ENCODE measurements at regions not wholly inside any gene's neighbourhood (a gene's known extent, or its start where the extent isn't known, plus 50 kb on each side); places are given as distances from the start of the nearest gene placed in this dataset.

DNA sequence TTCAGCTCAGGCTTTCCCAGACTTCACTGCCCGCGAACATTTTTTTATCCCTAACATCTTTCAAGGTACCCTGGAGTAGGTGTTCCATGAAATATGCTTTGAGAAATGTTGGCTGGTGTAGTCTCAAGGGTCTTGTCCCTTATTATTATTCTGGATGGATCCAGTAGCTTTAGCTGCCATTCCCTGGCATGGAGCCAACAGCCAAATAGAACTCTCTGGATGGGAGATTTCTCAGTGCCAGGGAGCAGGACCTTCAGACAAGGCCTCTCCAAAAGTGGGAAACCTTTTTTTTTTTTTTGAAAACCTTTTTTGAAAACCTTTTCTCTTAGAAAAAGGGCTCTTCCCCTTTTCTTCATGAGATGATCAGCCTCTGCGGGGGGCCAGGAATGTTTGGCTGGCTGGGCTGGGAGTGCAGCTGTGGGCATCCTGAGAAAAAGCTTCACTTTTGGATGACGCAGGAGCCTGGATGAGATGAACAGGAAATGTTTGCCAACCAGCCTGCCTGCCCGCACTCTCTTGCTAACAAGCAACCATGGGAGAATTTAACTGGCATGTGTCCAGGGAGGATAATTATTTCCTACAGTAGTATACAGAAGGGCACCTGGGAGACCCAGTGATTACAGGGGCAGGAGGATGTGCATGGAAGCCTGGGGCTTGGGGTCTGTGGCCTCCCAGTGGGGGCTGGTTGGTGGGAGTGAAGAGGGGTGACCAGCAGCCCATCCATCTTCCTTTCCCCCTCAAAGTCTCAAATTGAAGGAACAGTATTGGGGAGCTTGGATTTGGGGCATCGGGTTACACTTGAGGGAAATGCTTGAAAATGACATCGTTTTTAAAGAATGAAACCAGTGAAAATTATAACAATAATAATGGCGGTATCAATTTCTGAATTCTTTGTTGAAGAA is 109.1 kb upstream of the LRIG1 start:
- DNase-seq (ENCODE audit: low spot score), result no peak
- peaks cover 4% of the 10 kb centered on the region for H3K4me1 Mint-ChIP-seq (ENCODE audit: unreplicated experiment)
- no peaks in the 10 kb centered on the region for H3K9me3 Mint-ChIP-seq (ENCODE audit: unreplicated experiment)
- H3K36me3 Mint-ChIP-seq (ENCODE audit: low read depth, unreplicated experiment), result no peaks in the 10 kb centered on the region
- no peak overlapping the region for H3K27ac Mint-ChIP-seq (ENCODE audit: unreplicated experiment)
- peaks cover 2% of the 10 kb centered on the region for H3K27me3 Mint-ChIP-seq (ENCODE audit: unreplicated experiment)
- no peak for TF ChIP-seq CTCF (IDR thresholded peaks at IDR 0.05; ENCODE audit: unreplicated experiment)
- H3K4me3 Mint-ChIP-seq (ENCODE audit: unreplicated experiment), result no peak overlapping the region

GRCh38 chr3:66610562-66610909 is 109.7 kb upstream of the LRIG1 start:
- no peak overlapping the region for H3K4me3 Mint-ChIP-seq (ENCODE audit: unreplicated experiment)

GRCh38 chr3:66615643-66616301 is 115.0 kb upstream of the LRIG1 start:
- no peak for TF ChIP-seq CTCF (IDR thresholded peaks at IDR 0.05; ENCODE audit: unreplicated experiment)
- H3K4me3 Mint-ChIP-seq (ENCODE audit: unreplicated experiment), result no peak overlapping the region
- peaks cover 4% of the 10 kb centered on the region for H3K4me1 Mint-ChIP-seq (ENCODE audit: unreplicated experiment)
- no peak overlapping the region for H3K27ac Mint-ChIP-seq (ENCODE audit: unreplicated experiment)
- H3K9me3 Mint-ChIP-seq (ENCODE audit: unreplicated experiment), result no peaks in the 10 kb centered on the region
- no peaks in the 10 kb centered on the region for H3K36me3 Mint-ChIP-seq (ENCODE audit: low read depth, unreplicated experiment)
- peaks cover 3% of the 10 kb centered on the region for H3K27me3 Mint-ChIP-seq (ENCODE audit: unreplicated experiment)
- no peak for DNase-seq (ENCODE audit: low spot score)

More at GRCh38 chr3:66610562-66610909, 109.7 kb upstream of the LRIG1 start:
- no peaks in the 10 kb centered on the region for H3K9me3 Mint-ChIP-seq (ENCODE audit: unreplicated experiment)
- TF ChIP-seq CTCF (IDR thresholded peaks at IDR 0.05; ENCODE audit: unreplicated experiment), result no peak
- DNase-seq (ENCODE audit: low spot score), result no peak
- H3K27ac Mint-ChIP-seq (ENCODE audit: unreplicated experiment), result no peak overlapping the region
- no peaks in the 10 kb centered on the region for H3K36me3 Mint-ChIP-seq (ENCODE audit: low read depth, unreplicated experiment)
- H3K4me1 Mint-ChIP-seq (ENCODE audit: unreplicated experiment), result peaks cover 4% of the 10 kb centered on the region
- H3K27me3 Mint-ChIP-seq (ENCODE audit: unreplicated experiment), result peaks cover 2% of the 10 kb centered on the region

DNA sequence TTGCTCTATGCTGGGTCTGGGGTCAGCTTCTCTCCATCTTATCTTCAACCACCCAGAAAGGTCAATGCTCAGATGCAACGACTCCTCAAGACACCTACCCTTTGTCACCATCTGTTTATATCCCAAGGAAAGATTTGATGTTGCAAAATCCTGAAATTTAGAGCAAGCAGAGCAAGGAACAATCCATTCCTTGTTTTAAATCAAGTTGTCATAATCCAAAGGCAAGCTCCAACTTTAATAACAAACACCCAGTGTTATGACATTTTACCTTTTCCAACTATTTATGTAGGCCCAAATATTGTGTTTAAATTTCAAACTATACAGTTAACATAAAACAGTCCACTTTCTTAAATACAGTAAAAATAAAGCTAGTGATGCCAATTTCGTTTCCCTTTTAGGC is 116.5 kb upstream of the LRIG1 start:
- no peak for TF ChIP-seq CTCF (IDR thresholded peaks at IDR 0.05; ENCODE audit: unreplicated experiment)
- Mint-ChIP-seq H3K9me3 (ENCODE audit: unreplicated experiment) (no peaks in the 10 kb centered on the region), H3K27ac (ENCODE audit: unreplicated experiment) (no peak overlapping the region), H3K4me3 (ENCODE audit: unreplicated experiment) (no peak overlapping the region), H3K27me3 (ENCODE audit: unreplicated experiment) (peaks cover 3% of the 10 kb centered on the region), H3K36me3 (ENCODE audit: low read depth, unreplicated experiment) (no peaks in the 10 kb centered on the region), H3K4me1 (ENCODE audit: unreplicated experiment) (peaks cover 4% of the 10 kb centered on the region)
- DNase-seq (ENCODE audit: low spot score), result no peak

- no peak overlapping the region for H3K4me3 Mint-ChIP-seq (ENCODE audit: unreplicated experiment)
- DNase-seq (ENCODE audit: low spot score), result no peak
- peaks cover 4% of the 10 kb centered on the region for H3K4me1 Mint-ChIP-seq (ENCODE audit: unreplicated experiment)
- no peak overlapping the region for H3K27ac Mint-ChIP-seq (ENCODE audit: unreplicated experiment)
- no peak for TF ChIP-seq CTCF (IDR thresholded peaks at IDR 0.05; ENCODE audit: unreplicated experiment)
- no peaks in the 10 kb centered on the region for H3K36me3 Mint-ChIP-seq (ENCODE audit: low read depth, unreplicated experiment)
- no peaks in the 10 kb centered on the region for H3K9me3 Mint-ChIP-seq (ENCODE audit: unreplicated experiment)
- H3K27me3 Mint-ChIP-seq (ENCODE audit: unreplicated experiment), result peaks cover 3% of the 10 kb centered on the region
Measured at GRCh38 chr3:66618066-66618465, 117.2 kb upstream of the LRIG1 start.

All from endothelial cell (in vitro differentiated cells).